Panc1 (cell line): ENCODE measurements at regions not wholly inside any gene's neighbourhood (a gene's known extent, or its start where the extent isn't known, plus 50 kb on each side); places are given as distances from the start of the nearest gene placed in this dataset.

Experiments used
- ATAC-seq: fragments of 200-7000 bp; cut with Tn5 transposase; 2 replicates; pipeline ENCODE4 v1.9.1; 2020; ENCODE audit warnings: mild to moderate bottlenecking, moderate library complexity
- BruUV-seq: library from RNA; stranded (reverse); fragments of 400-500 nt; replicated peaks from 2 replicates; lab custom pipeline; 2021; lab: Mats Ljungman, UMichigan
- CTCF ChIA-PET: fragments of 300-600 bp; sonication (Branson Sonifier 250); formaldehyde crosslinking; loops from one replicate; lab custom pipeline; 2022; ENCODE audit warnings: antibody characterized with exemption; lab: Charles Lee
- POLR2A ChIA-PET: fragments of 300-600 bp; sonication (Branson Sonifier 250); formaldehyde crosslinking; loops from one replicate; lab custom pipeline; 2022; ENCODE audit warnings: antibody characterized with exemption; lab: Charles Lee
- DNase-seq: peaks from one replicate; pipeline ENCODE4 v3.0.0-alpha.2; 2010; ENCODE audit warnings: low read depth, low spot score
- H3K27ac ChIP-seq: 2 replicates; pipeline ENCODE4 v1.5.1; 2011; ENCODE audit warnings: mild to moderate bottlenecking, low read length, inconsistent platforms
- H3K27me3 ChIP-seq: fragments of 200-500 bp; sonication (Bioruptor generic); 2 replicates; pipeline ENCODE4 v1.6.0; 2014; ENCODE audit warnings: low read length, inconsistent platforms; ENCODE audit not compliant: control insufficient read depth, insufficient read depth
- H3K36me3 ChIP-seq: fragments of 200-500 bp; sonication (Bioruptor generic); 2 replicates; pipeline ENCODE4 v1.5.1; 2014; ENCODE audit warnings: inconsistent platforms, mild to moderate bottlenecking, low read length, moderate library complexity; ENCODE audit not compliant: control insufficient read depth, insufficient read depth
- H3K4me1 ChIP-seq: 2 replicates; pipeline ENCODE4 v1.5.1; 2011; ENCODE audit warnings: inconsistent platforms, mild to moderate bottlenecking, low read length, moderate library complexity; ENCODE audit not compliant: control insufficient read depth, insufficient read depth
- H3K4me3 ChIP-seq, 2 experiments: 2 replicates each; pipeline ENCODE4 v1.5.1; 2011 to 2012; ENCODE audit warnings: low read depth in 2 of 2, low read length in 2 of 2, mild to moderate bottlenecking in 2 of 2, inconsistent platforms in 1 of 2, moderate library complexity in 1 of 2
- H3K9me3 ChIP-seq: fragments of 200-500 bp; sonication (Bioruptor generic); 2 replicates; pipeline ENCODE4 v1.5.1; 2014; ENCODE audit warnings: low read depth, mild to moderate bottlenecking, inconsistent platforms, low read length, moderate library complexity; ENCODE audit not compliant: control insufficient read depth, insufficient read depth
- POLR2AphosphoS5 ChIP-seq: IDR thresholded peaks from 2 replicates; pipeline ENCODE4 v1.6.1; 2012; ENCODE audit warnings: mild to moderate bottlenecking, low read depth, low read length, moderate library complexity
- SIN3A ChIP-seq: IDR thresholded peaks from 2 replicates; pipeline ENCODE4 v1.6.1; 2012; ENCODE audit warnings: low read depth, mild to moderate bottlenecking, low read length, moderate library complexity, borderline replicate concordance; ENCODE audit not compliant: insufficient read depth
- TCF7L2 ChIP-seq: IDR thresholded peaks from 2 replicates; pipeline ENCODE4 v1.6.1; 2011; ENCODE audit warnings: mild to moderate bottlenecking, low read depth, low read length, inconsistent platforms
- in situ Hi-C: cut with HindIII; loops from 2 replicates; pipeline ENCODE4 v1.10.0; 2016; ENCODE audit warnings: low sequenced_read_pairs, low pct_unique_long_range_greater_than_20kb
- intact Hi-C: fragments of 100-400 bp; cut with micrococcal nuclease; formaldehyde crosslinking; loops from one replicate; pipeline ENCODE4 v1.10.0; 2022; ENCODE audit not compliant: unreplicated experiment
- TF ChIP-seq, protein P1 (sequence below), 2 experiments: IDR thresholded peaks; 2 replicates each; pipeline ENCODE4 v1.6.1; 2011 to 2012; ENCODE audit warnings: low read depth in 2 of 2, control low read depth in 1 of 2, low read length in 1 of 2, mild to moderate bottlenecking in 1 of 2, moderate library complexity in 1 of 2; ENCODE audit not compliant: insufficient read depth in 1 of 2
- TF ChIP-seq, protein P2 (sequence below): fragments of 450-650 bp; IDR thresholded peaks from 2 replicates; pipeline ENCODE4 v1.5.1; 2017; ENCODE audit warnings: mild to moderate bottlenecking

DNA sequence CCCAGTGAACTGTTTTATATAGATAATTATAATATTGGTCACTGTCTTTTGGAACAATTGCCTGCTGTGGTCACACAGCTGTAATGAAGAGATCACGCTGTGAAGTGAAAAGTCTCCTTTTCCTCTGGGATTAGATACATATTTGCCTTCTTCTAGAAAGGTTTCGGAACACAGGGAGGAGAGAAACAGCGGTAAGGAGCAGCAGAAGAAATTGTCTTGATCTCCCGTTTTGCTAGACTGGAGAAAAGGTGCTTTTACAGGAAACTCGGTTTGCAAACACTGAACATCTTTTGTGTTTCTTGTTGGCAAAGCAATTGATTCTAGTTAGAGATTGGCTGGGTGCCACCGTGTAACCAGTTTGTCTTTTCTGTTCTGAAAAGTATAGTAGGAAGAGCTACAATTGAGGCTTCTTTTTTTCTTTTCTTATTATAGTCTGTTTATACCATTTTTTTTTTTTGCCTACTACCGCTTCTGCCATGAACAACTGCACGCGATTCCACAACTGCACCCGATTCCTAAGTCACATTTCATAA is 404.1 kb upstream of the ID4 start:
- in situ Hi-C loops (no loop called here), intact Hi-C loops (no loop called here)
- CTCF ChIA-PET: no interaction called here
- BruUV-seq: no TSS peak
- Histone ChIP-seq H3K4me1 (peaks cover 4% of the 10 kb centered on the region; the same call in 1 of the 2 replicates), H3K36me3 (no peaks in the 10 kb centered on the region), H3K4me3 (no peak overlapping the region), H3K9me3 (no peaks in the 10 kb centered on the region), H3K27me3 (no peaks in the 10 kb centered on the region), H3K27ac (no peak overlapping the region)
- TF ChIP-seq SIN3A: no peak
- no peak for TF ChIP-seq TCF7L2
- TF ChIP-seq, protein P1, sequence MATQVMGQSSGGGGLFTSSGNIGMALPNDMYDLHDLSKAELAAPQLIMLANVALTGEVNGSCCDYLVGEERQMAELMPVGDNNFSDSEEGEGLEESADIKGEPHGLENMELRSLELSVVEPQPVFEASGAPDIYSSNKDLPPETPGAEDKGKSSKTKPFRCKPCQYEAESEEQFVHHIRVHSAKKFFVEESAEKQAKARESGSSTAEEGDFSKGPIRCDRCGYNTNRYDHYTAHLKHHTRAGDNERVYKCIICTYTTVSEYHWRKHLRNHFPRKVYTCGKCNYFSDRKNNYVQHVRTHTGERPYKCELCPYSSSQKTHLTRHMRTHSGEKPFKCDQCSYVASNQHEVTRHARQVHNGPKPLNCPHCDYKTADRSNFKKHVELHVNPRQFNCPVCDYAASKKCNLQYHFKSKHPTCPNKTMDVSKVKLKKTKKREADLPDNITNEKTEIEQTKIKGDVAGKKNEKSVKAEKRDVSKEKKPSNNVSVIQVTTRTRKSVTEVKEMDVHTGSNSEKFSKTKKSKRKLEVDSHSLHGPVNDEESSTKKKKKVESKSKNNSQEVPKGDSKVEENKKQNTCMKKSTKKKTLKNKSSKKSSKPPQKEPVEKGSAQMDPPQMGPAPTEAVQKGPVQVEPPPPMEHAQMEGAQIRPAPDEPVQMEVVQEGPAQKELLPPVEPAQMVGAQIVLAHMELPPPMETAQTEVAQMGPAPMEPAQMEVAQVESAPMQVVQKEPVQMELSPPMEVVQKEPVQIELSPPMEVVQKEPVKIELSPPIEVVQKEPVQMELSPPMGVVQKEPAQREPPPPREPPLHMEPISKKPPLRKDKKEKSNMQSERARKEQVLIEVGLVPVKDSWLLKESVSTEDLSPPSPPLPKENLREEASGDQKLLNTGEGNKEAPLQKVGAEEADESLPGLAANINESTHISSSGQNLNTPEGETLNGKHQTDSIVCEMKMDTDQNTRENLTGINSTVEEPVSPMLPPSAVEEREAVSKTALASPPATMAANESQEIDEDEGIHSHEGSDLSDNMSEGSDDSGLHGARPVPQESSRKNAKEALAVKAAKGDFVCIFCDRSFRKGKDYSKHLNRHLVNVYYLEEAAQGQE (IDR thresholded peaks at IDR 0.05; ENCODE audit: insufficient read depth in 1 of 2, low read depth in 2 of 2, low read length in 1 of 2): no peak
- TF ChIP-seq, protein P2, sequence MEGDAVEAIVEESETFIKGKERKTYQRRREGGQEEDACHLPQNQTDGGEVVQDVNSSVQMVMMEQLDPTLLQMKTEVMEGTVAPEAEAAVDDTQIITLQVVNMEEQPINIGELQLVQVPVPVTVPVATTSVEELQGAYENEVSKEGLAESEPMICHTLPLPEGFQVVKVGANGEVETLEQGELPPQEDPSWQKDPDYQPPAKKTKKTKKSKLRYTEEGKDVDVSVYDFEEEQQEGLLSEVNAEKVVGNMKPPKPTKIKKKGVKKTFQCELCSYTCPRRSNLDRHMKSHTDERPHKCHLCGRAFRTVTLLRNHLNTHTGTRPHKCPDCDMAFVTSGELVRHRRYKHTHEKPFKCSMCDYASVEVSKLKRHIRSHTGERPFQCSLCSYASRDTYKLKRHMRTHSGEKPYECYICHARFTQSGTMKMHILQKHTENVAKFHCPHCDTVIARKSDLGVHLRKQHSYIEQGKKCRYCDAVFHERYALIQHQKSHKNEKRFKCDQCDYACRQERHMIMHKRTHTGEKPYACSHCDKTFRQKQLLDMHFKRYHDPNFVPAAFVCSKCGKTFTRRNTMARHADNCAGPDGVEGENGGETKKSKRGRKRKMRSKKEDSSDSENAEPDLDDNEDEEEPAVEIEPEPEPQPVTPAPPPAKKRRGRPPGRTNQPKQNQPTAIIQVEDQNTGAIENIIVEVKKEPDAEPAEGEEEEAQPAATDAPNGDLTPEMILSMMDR: no peak
- no peak for TF ChIP-seq POLR2AphosphoS5
- POLR2A ChIA-PET: no interaction called here
- ATAC-seq (no peak), DNase-seq (no peak)

DNA sequence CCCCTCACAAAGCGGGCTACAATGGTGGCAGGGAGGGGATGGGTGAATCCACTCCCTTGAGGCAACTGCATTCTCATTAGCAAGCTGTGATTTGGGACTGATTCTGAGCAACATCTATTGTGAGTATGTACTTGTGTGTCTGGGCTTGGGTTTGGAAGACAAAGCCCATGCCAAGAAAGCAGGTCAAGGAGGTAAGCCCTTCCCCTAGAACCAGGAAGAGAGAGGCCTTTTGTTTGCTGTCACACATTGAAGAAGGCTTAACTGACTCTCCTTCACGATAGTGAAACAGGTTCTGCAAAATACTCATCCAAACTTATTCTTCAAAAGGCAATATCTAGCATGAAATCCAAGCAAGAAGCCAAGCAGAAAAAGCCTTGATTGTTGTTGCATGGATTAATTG is 403.1 kb upstream of the ID4 start:
- H3K36me3 ChIP-seq: no peaks in the 10 kb centered on the region
- H3K9me3 ChIP-seq: no peaks in the 10 kb centered on the region
- no peak for TF ChIP-seq POLR2AphosphoS5
- no peak for TF ChIP-seq TCF7L2
- no peak for TF ChIP-seq SIN3A
- TF ChIP-seq, protein P2: no peak
- TF ChIP-seq, protein P1 (IDR thresholded peaks at IDR 0.05; ENCODE audit: insufficient read depth in 1 of 2, low read depth in 2 of 2, low read length in 1 of 2): no peak
- POLR2A ChIA-PET: no interaction called here
- no TSS peak for BruUV-seq
- H3K4me3 ChIP-seq: no peak overlapping the region
- intact Hi-C loops (no loop called here), in situ Hi-C loops (no loop called here)
- ATAC-seq (no peak), DNase-seq (no peak)
- no peaks in the 10 kb centered on the region for H3K27me3 ChIP-seq
- no peak overlapping the region for H3K27ac ChIP-seq
- CTCF ChIA-PET: no interaction called here
- peaks cover 4% of the 10 kb centered on the region; the same call in 1 of the 2 replicates for H3K4me1 ChIP-seq
